M059J (cell line): ENCODE measurements at regions not wholly inside any gene's neighbourhood (a gene's known extent, or its start where the extent isn't known, plus 50 kb on each side); places are given as distances from the start of the nearest gene placed in this dataset.

ENCODE experiments used
- DNase-seq: peaks from one replicate; pipeline ENCODE4 v3.0.0-alpha.2; 2012; ENCODE audit warnings: low read depth

DNA sequence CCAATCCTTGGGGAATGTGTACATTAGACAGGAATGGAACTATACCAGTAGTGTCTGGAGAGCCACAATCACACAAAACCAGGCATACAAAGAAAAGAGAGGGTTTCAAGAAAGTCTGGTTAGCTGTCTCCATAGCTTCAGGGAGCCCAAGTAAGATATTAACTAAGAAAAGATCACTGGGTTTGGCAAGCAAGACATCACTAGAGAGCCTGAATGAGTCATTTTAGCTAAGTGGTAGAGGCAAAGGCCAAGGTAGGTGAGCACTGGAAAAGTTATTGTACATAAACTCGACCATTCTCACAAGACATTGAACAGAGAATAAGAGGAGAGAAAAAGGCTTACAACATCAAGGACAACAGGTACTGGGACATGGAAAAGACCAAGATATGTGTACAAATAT lies 143.8 kb upstream of the ARL4C start:
- DNase-seq, result peak; percentile 9

DNA sequence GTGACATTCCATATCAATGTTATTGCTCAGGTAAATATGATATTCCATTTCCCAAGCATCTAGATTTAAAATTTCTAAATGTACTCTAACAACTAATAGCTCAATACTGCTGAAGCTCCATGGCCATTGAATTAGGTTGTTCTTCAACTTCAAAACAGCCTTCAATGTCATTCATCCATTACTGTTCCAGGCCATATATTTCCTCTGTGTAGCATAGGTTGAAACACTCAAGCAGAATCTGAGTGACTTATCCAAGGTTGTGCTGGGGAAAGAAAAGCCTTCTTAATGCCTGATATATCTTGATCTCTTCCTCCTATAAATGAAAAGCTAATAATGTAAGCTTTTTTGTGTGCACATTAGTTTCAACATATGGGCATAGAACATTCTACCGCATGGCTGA lies 142.1 kb upstream of the ARL4C start:
- no peak for DNase-seq

- peak; percentile 22 for DNase-seq
Observed at GRCh38 chr2:234635284-234635683, 138.4 kb upstream of the ARL4C start.

GRCh38 chr2:234633581-234634230 lies 136.8 kb upstream of the ARL4C start:
- no peak for DNase-seq

DNA sequence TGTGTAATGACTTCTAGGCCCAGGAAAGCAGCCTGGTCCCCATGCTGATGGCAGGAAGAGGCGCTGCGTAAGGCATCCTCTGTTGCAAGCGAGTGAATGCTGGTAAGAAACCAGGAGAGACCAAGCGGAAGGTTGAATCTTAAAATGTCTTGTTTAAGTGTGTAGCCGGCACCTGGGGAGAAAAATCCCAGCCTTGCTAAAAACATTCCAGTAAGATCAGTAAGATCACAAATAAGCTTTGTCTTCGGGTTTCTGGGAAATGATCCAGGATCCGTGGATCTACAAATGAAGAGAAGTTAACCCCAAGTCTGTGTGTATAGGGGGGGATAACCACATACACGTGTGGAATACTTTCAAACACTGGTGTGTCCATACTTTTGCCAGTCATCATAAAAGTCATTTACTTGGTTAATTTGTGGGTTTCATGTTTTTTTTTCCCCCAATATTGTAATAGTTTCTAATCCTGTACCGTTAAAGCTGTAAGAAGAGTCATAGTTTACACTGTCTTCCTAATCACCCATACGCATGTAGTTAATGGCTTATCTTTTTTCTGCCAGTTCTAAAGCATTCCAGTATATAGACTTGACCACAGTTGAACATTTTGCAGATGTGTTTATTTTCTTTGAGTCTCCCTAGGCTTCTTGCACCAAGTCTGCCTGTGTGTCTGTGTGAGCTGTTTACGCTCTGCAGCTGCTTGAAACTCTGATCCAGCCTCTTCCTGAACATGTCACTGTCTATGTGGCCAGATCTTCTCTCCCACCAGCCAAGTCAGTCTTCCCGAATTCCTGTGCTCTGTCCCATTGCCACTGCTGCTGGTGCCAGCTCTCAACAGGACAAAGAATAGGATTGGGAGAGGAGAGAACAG lies 135.9 kb upstream of the ARL4C start:
- DNase-seq, result peak; percentile 91

- DNase-seq, result no peak
Observed at GRCh38 chr2:234631646-234632514, 135.0 kb upstream of the ARL4C start.

- DNase-seq, result peak; percentile 31
Observed at GRCh38 chr2:234630801-234631261, 133.9 kb upstream of the ARL4C start.

DNA sequence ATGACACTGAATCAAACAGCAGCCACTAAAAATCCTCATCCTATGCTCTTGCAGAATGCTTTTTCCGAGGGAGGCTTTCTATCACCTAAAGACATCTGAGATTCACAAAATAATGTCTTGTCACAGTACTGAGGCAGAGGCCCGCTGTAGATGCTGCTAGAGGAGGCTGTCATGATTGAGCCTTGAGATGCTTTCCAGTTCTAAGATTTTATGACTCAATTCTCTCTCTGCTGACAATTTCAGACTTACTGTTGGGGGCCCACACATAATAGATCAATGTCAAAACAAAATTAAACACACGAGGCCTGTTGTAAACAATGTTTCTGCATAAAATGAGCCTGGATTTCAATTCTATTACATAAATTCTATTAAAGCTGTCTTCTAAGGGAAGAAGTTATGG lies 132.7 kb upstream of the ARL4C start:
- peak; percentile 45 for DNase-seq

DNA sequence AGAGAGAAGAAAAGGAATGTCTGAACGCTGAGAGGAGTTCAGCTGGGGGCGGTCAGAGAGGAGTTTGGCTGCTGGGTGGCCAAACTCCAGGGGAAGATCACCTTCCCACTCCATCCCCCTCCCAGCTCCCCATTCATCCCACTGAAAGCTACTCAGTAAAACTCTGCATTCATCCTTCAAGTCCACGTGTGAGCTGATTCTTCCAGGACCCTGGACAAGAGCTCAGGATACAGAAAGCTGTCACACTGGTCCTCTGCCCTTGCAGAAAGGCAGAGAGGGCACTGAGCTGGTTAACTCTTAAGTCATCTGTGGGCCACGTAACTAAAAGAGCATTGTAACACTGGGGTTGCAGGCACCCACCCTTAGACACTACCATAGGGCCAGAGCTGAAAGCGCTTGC lies 132.1 kb upstream of the ARL4C start:
- DNase-seq, result peak; percentile 20

GRCh38 chr2:234627308-234627707 lies 130.4 kb upstream of the ARL4C start:
- DNase-seq, result no peak

DNA sequence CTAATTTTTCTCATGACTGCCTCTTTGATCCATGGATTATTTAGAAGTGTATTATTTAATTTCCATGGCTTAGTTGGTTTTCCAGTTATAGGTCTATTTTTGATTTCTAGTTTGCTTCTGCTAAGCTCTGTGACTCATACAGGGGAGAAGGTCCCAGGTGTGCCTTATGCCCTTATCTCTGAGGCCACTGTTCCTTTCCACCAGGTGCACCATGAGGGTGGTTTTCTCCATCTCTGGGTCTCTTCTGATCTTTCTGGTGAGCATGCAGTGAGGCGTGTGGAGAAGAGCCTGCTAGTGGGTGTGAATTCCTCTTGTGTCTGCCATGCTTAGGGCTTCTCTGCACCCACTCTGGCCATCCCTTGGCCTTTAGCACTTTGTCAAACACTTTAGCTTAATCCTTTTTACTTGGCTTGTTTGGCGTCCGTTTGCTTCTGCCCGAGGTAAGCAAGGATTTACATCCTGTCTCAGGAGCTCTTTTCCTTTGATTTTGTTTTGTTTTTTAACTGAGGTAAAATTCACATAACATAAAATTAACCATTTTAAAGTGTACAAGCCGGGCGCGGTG lies 129.8 kb upstream of the ARL4C start:
- DNase-seq, result no peak

- peak; percentile 11 for DNase-seq
Observed at GRCh38 chr2:234625626-234626250, 128.9 kb upstream of the ARL4C start.

DNA sequence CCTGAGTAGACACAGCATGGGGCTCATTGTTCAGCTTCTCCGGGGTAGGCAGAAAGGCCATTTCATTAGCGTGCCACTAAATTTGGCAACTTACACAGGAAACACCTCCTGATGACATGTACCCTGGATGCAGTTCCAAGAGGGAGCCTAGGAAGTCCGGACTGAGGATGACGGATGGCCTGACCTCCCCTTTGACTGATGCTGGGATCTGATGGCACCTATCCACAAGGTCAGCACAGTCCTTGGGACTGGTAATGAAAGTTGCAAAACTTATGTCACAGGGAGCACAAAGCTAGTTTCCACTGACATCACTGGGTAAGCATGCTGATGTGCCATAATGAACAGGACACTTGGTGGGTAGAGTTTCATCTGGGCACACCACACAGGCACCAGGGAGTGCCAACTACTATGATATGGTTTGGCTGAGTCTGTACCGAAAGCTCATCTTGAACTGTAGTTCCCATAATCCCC lies 126.7 kb upstream of the ARL4C start:
- DNase-seq, result peak; percentile 32

DNA sequence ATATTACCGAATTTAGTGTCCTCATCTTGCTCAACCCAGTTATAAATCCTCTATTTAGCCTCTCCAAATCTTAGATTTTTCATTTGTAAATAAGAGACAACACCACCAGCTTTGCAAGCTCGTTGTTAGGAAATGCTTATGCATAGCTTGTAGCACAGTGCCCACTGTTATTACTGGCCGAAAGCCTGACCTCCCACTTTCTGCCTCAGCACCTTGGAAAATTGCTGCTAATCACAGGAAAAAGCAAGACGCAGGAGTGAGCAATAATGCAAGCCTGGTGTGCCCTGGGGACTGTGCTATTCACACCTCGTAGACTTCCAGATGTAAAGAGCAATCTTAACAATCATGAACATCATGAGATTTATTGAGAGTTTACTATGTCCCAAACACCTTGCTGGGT lies 124.2 kb upstream of the ARL4C start:
- DNase-seq, result no peak

GRCh38 chr2:234620018-234620417 lies 123.1 kb upstream of the ARL4C start:
- no peak for DNase-seq

DNA sequence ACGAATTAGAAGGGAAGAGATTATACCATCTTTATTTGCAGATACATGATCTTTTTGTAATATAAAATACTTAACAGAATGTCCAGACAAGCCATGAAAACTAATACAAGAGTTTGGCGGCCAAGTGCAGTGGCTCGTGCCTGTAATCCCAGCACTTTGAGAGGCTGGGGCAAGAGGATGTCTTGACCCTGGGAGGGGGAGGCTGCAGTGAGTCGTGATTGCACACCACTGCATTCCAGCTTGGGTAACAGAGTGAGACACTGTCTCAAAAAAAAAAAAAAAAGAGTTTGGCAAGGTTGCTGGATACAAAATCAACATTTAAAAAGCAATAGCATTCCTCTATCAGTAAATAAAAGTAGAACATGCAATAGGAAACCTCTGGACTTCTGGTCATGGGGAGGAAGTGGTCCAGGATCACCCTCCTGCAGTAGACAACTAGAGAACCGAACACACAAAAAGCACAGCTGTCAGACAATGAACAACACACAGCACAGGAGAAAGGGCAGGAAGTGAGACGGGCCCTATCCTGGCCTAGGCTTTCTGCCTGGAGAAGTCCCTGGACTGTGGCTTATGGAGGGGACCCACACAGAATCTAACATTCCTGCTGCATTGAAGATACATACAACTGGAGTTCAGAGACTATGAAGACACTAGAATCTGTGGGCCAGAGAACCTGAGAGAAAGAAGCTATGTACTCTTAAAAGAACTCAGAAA lies 118.9 kb upstream of the ARL4C start:
- no peak for DNase-seq

GRCh38 chr2:234611209-234611608 lies 114.3 kb upstream of the ARL4C start:
- no peak for DNase-seq

DNA sequence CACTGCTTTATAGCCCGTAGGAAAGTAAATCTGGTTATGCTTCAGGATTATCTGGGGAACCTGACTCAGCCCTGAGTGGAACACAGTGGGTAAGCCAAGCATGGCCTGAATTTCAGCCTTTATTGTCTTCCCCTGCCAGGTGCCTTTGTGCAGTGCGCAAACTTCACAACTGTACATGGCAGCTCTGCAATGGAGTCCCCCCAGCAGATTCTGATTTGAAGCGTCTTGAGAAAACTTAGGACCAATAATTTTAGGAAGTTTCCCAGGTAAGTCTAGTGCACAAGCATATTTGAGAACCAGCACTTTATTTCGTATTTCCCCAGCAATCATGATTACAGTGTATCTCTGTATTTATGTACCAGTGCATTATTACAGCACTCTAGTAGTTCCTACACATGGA lies 112.1 kb upstream of the ARL4C start:
- DNase-seq, result no peak

GRCh38 chr2:234607691-234608090 lies 110.8 kb upstream of the ARL4C start:
- DNase-seq, result no peak

DNA sequence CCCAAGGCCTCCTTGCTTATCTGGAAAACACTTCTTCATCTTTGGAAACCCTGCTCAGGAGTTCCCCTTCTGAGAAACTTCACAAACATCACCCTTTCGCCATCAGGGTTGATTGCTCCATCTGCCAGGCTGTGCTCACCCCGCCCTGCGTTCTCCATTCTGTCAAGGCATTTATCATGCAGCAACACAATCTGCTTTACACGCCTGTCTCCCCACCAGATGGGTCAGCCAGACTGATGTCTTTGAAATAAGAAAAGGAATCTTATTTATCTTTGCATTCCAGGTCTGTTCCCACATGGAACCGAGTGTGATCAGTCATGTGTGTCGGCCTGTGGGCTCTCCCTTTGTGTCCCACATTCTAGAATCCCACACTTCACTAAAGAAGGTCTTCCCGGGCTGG lies 110.0 kb upstream of the ARL4C start:
- DNase-seq, result no peak

DNA sequence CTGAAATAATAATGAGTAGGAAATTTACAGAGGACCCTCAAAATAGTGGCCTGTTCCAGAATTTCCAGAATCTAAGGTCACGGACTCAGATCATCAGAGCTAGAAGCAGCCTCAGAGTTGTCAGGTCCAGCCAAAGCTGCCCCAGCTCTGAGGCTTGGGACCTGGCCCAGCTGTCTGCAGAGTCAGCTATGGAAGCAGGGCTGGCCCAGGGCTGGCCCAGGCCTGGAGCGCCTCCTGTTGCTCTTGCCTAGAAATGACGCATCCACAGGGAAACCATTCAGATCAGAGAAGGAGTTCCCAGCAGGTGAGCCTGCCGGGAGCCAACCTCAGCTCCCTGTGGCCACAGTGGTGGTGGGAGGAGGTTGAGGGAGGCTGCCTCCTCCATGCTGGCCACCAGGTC lies 106.7 kb upstream of the ARL4C start:
- no peak for DNase-seq
